ENCODE measurements at regions not wholly inside any gene's neighbourhood (a gene's known extent, or its start where the extent isn't known, plus 50 kb on each side); places are given as distances from the start of the nearest gene placed in this dataset.

DNA sequence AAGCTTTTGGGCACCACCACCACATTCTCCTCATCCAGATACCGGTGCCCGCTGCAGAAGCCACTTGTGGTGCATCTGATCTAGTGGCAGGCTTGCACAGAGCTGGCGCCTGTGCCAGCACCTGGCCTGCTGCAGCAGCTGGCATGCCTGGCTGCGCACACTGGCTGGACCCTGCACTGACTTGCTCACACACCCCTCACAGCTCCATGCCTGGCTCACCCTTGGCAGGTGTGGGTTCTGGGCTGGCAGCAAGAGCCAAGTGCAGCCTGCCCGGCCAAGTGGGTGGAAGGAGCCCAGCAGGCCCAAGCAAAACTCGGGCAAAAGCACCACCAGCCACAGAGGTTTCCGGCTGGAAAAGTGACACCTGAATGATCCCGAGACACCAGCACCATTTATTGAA is 315.7 kb upstream of the RRP15 start:
- no peak for TF ChIP-seq EZH2 (optimal IDR thresholded peaks at IDR 0.05; ENCODE audit: low read depth, low read length)
- no peak for TF ChIP-seq CTCF (IDR thresholded peaks at IDR 0.05; ENCODE audit: low read length)

All from MM.1S (cell line).